ENCODE measurements at regions not wholly inside any gene's neighbourhood (a gene's known extent, or its start where the extent isn't known, plus 50 kb on each side); places are given as distances from the start of the nearest gene placed in this dataset.
"Not testable (repeated sequence)": the region's sequence is repeated elsewhere in the genome, so short reads cannot be mapped to it uniquely, and the experiment has no call there.

- no peak for DNase-seq
Observed at GRCh38 chr3:152672320-152672649, 162.6 kb upstream of the P2RY1 start.

DNA sequence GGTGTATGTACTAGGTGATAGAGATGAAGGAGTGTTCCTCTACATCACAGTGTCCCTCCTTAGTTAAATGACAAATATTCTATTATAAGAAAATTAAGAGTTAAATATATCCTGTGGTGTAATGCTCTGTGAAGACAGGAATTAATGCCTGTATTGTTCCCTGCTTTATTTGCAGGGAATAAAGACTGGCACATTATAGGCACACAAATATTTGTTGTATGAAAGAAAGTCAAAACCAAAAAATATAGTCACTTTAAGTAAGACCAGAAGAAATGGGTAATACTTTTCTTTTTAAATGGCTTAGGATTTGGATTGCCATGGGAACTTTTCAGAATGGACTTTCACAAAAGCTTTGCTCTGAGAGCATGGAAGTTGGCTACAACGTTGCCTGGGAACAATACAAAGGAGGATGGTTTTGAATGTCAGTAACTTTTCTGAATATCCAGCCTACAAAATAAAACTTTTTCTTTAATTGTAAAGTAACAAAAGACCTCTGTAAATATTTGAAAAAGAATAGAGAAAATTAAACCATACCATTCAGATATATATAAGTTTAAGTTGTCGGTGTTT, 158.0 kb upstream of the P2RY1 start:
- no peak for DNase-seq

GRCh38 chr3:152677491-152677890, 157.4 kb upstream of the P2RY1 start:
- no peak for DNase-seq

- no peak for DNase-seq
Observed at GRCh38 chr3:152682477-152682876, 152.5 kb upstream of the P2RY1 start.

DNA sequence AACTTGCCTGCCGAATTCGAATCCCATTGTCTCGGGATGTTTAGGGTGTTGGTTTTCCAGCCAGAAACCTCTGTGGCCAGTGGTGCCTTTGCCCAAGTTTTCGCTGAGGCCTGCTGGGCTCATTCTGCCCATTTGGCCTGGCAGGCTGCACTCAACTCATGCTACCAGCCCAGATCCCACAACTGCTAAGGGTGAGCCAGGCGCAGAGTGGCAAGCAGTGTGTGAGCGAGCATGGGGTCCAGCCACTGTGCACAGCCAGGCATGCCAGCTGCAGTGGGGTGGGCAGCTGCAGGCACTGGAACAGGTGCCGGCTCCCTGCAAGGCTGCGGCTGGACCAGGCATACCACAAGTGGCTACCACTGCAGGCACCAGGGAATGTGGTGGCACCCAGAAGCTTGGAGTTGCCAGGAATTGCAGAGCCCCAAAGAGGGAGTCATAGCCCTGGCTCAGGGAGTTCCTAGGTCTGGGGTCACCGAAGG, 151.4 kb upstream of the P2RY1 start:
- no peak for DNase-seq

- DNase-seq: no peak
Observed at GRCh38 chr3:152684279-152684678, 150.7 kb upstream of the P2RY1 start.

DNA sequence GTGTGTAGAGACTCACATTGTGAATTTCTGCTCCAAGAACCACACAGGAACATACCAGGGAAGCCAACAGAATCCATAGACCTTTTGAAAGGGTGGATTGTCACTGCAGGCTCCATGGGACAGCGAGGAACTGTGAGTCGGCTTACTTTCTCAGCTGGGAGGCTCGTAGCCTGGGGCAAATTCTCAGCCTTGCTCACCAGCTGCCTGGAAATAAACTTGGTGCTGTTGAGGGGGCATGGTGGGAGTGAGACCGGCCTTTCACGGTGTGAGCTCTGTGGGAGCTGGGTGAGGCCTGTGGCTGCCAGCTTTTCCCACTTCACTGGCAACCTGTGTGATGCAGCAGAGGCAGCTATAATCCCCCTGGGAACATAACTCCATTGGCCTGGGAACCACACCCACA, 146.6 kb upstream of the P2RY1 start:
- DNase-seq: no peak

DNA sequence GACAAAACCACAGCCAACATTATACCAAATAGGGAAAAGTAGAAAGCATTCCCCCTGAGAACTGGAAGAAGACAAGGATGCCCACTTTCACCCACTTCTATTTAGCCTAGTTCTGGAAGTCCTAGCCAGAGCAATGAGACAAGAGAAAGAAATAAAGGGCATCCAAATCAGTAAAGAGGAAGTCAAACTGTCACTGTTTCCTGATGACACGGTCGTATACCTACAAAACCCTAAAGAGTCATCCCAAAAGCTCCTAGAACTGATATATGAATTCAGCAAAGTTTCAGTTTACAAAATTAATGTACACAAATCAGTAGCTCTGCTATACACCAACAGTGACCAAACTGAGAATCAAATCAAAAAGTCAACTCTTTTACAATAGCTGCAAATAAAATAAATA, 142.6 kb upstream of the P2RY1 start:
- DNase-seq: not testable (repeated sequence)

GRCh38 chr3:152693521-152694250, 141.2 kb upstream of the P2RY1 start:
- not testable (repeated sequence) for DNase-seq

GRCh38 chr3:152695840-152696239, 139.1 kb upstream of the P2RY1 start:
- no peak for DNase-seq

DNA sequence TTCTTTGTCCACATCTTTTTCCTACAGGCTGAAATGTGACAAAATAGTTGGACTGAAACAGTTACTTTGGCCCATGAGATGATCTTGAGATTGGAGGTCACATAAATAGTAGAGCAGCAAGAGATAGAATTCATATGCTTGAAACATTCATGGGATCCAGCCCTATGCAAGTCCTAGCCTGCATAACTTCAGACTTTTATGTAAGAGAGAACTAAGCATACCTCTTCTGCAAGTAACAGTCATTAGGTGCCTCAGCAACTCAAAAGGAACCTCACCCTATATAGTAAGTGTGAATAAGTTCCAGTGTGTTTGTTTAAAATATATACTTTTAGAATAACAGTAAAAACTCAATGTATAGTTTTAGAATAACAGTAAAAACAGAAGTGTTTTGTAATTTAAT, 138.0 kb upstream of the P2RY1 start:
- DNase-seq: no peak

DNA sequence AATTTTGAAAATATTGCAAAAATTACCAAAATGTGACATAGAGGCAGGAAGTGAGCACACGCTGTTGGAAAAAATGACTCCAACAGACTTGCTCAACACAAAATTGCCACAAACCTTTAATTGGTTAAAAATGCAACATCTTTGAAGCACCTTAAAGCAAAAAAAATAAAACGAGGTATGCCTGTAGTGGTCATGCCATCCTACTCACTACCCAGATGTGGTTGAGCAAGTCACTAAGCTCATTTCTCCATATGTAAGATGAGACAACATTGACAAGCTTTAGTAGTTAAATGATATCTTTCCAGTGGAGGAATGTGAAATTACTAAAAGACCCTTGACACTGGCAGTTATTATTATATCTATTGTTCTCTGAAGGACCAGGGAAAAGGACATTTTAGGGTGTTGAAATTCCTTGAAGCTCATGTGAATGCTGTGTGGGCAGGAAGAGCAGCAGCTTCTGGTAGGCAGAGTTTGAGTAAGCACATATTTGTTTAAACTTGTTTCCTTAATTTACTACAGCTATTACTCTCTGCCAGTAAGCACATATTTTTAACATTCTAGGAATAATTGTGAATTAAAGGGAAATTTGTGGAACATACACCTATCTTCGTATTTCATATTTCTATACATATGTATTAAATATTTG, 131.6 kb upstream of the P2RY1 start:
- DNase-seq: no peak

DNA sequence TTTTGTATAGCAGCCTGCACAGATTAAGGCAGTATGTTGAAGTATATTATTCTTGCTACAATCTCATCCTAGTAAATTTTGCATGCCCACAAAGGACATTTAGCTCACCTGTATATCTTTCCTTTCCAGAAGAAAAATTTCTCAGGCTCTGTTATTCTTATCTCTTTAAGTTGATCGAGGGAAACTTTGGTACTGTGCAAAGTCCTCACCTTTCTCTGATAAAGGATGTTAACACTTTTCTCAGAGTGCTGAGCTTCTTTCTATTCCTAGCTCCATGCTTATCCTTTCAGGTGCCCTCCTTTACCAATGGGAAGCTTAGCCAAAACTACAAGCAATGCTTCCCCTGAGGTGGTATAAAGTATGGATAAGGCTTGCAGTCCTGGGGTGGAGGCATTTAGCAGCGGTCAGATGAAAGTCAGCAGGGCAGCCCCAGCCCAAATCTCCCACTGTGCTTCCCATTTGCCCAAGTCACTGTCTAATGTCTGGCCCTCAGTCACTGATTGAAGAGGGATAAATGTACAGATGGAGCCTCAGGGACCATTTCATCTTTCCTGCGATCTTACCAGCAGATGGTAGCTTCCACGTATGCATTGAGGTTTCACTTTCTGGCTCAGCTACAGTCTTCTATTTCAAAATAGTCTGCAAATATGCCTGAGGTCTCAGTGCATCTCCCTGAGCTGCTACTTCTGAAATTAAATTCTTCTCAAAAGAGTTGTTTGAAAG, 127.8 kb upstream of the P2RY1 start:
- DNase-seq: no peak

DNA sequence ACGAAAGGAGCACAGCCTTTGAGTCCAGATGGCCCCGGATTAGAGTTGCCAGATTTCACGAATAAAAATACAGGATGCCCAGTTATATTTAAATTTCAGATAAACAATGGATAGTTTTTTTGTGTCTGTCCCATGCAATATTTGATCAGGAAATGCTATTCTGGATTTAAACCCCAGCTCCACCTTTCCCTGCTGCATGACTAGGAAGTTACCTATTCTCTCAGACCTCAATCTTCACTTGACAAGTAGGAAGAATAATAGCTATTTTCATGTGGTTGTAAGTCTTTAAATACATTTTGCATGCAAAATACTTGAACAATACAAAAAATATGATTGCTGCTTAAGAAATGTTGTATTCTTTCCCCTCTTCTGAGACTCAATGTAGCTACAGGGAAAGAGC, 125.3 kb upstream of the P2RY1 start:
- DNase-seq: no peak

- no peak for DNase-seq
Observed at GRCh38 chr3:152710549-152710948, 124.4 kb upstream of the P2RY1 start.

DNA sequence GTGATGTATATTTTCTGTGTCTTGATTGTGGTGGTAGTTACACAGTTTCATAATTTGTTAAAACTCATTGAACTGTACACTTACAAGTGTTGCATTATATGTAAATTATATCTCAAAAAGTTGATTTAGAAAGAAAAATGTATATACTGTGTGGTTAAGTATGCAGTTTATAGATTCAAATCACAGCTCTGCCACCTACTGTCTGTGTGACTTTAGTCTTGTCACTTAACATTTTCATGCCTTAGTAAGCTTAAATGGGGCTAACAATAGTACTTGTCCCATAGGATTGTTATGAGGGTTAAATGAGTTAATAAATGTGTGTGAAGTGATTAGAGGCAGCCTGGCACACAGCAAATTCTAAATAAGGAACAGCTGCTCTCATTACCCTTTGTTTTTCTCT, 120.9 kb upstream of the P2RY1 start:
- DNase-seq: no peak

- DNase-seq: no peak
Observed at GRCh38 chr3:152714507-152714906, 120.4 kb upstream of the P2RY1 start.

- no peak for DNase-seq
Observed at GRCh38 chr3:152717252-152717651, 117.7 kb upstream of the P2RY1 start.

GRCh38 chr3:152718810-152719209, 116.1 kb upstream of the P2RY1 start:
- no peak for DNase-seq

DNA sequence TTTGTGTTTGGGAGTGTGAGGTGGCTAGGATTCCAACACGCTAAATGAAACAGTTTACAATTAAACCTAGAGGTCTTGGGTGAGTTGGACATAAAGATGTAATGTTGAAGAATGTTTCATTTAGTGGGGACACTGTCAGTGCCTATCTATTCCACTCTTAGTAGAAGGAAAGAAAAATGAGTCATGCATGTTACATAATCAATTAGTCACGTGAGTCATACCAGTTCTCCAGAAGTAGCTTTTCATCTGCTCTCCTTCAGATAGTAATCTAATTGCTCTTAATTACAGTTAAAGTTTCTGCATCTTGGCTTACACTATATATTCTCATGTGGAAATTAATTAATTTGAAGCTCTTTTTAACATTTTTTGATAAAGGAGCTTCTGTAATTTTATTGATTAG, 115.7 kb upstream of the P2RY1 start:
- no peak for DNase-seq

DNA sequence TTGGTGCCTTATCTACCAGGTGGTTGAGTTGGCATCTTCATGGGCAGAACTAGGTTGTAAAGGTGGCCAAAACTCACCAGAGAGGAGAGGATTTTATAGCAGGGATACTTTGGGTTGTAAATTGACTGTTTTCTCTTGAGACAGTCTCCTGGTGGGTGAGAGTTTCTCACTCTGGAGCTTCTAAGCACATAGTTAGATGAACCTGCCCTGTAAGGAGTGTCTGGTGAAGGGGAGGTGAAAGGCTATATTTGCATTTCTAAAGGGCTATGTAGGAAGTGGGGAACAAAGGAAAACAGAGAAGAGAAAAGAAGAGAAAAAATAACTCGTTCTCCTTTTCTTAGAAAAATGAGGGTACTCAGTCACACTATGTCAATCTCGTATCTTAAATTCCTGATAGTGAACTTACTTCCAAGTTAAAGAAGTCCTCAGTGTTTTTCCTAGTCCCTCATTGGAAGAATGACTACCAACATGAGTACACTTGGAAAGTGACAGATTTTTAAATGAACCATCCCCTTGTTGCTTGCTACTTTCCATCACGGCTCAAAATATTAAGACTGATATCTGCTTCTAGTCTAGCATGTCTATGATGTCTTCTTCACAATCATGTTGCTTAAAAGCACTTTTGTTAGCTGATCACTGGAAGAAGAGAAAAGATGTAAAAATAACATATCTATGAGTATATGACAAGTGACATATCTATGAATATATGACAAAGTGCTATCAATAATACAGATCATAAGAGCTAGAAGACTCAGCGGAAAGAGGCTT, 113.8 kb upstream of the P2RY1 start:
- DNase-seq: no peak

DNA sequence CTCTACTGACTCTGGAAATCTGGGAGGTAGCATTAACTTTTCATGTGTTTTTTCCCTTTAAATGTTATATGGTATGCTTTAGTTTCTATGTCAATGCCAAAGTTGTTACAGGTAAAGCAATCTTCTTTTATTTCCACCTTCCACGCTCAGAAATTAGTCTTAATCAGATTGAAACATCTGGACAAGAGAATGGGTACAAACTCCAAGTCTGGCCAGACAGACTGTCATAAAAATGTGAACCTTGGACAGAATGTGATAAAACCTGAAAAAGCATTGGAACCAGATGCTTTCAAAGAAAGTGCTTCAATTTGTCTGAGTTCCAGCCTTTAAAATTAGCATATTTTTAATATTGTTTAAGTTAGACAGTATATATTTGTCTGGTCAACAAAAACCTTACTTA, 110.7 kb upstream of the P2RY1 start:
- no peak for DNase-seq

Measured in CD4-positive, alpha-beta T cell treated with Interleukin-15 for 1 hour (primary cell).